NCI-H82 (cell line): ENCODE measurements at regions not wholly inside any gene's neighbourhood (a gene's known extent, or its start where the extent isn't known, plus 50 kb on each side); places are given as distances from the start of the nearest gene placed in this dataset.
"Not testable (repeated sequence)": the region's sequence is repeated elsewhere in the genome, so short reads cannot be mapped to it uniquely, and the experiment has no call there.

Experiments
- DNase-seq: peaks from one replicate; lab custom pipeline; 2025; lab: John Stamatoyannopoulos, UW

- not testable (repeated sequence) for DNase-seq
Measured at GRCh38 chr1:149278156-149278555, 174.8 kb upstream of the NBPF9 start.

GRCh38 chr1:149279015-149279414, 175.7 kb upstream of the NBPF9 start:
- not testable (repeated sequence) for DNase-seq

- not testable (repeated sequence) for DNase-seq
Measured at GRCh38 chr1:149279512-149279911, 176.2 kb upstream of the NBPF9 start.

- not testable (repeated sequence) for DNase-seq
Measured at GRCh38 chr1:149284773-149285172, 181.4 kb upstream of the NBPF9 start.

GRCh38 chr1:149285205-149285604, 181.9 kb upstream of the NBPF9 start:
- DNase-seq = not testable (repeated sequence)

GRCh38 chr1:149285638-149286037, 182.3 kb upstream of the NBPF9 start:
- not testable (repeated sequence) for DNase-seq

- not testable (repeated sequence) for DNase-seq
Measured at GRCh38 chr1:149288580-149288979, 185.2 kb upstream of the NBPF9 start.

GRCh38 chr1:149300478-149301218, 174.2 kb upstream of the NBPF19 start:
- DNase-seq = not testable (repeated sequence)

GRCh38 chr1:149301282-149301681, 173.6 kb upstream of the NBPF19 start:
- not testable (repeated sequence) for DNase-seq

- not testable (repeated sequence) for DNase-seq
Measured at GRCh38 chr1:149304796-149305195, 170.0 kb upstream of the NBPF19 start.

GRCh38 chr1:149307640-149308039, 167.2 kb upstream of the NBPF19 start:
- not testable (repeated sequence) for DNase-seq

GRCh38 chr1:149314921-149315320, 159.9 kb upstream of the NBPF19 start:
- DNase-seq = not testable (repeated sequence)

GRCh38 chr1:149320971-149321731, 153.7 kb upstream of the NBPF19 start:
- not testable (repeated sequence) for DNase-seq

GRCh38 chr1:149321732-149322016, 153.2 kb upstream of the NBPF19 start:
- not testable (repeated sequence) for DNase-seq

GRCh38 chr1:149330081-149330335, 144.8 kb upstream of the NBPF19 start:
- DNase-seq = not testable (repeated sequence)

GRCh38 chr1:149336082-149336481, 138.8 kb upstream of the NBPF19 start:
- DNase-seq = not testable (repeated sequence)

GRCh38 chr1:149338221-149338691, 136.6 kb upstream of the NBPF19 start:
- not testable (repeated sequence) for DNase-seq

GRCh38 chr1:149338698-149339097, 136.1 kb upstream of the NBPF19 start:
- DNase-seq = not testable (repeated sequence)

GRCh38 chr1:149349448-149349847, 125.4 kb upstream of the NBPF19 start:
- not testable (repeated sequence) for DNase-seq

GRCh38 chr1:149352205-149352604, 122.6 kb upstream of the NBPF19 start:
- DNase-seq = not testable (repeated sequence)

GRCh38 chr1:149354579-149354978, 120.3 kb upstream of the NBPF19 start:
- not testable (repeated sequence) for DNase-seq

GRCh38 chr1:149355748-149356147, 119.1 kb upstream of the NBPF19 start:
- not testable (repeated sequence) for DNase-seq

GRCh38 chr1:149356152-149356551, 118.7 kb upstream of the NBPF19 start:
- DNase-seq = not testable (repeated sequence)
